Epidermal melanocyte (primary cell): ENCODE measurements at regions not wholly inside any gene's neighbourhood (a gene's known extent, or its start where the extent isn't known, plus 50 kb on each side); places are given as distances from the start of the nearest gene placed in this dataset.
"Not testable (repeated sequence)": the region's sequence is repeated elsewhere in the genome, so short reads cannot be mapped to it uniquely, and the experiment has no call there.

Experiments
- DNase-seq: peaks from one replicate; pipeline ENCODE4 v3.0.0; 2011; ENCODE audit warnings: low spot score; ENCODE audit not compliant: insufficient read length

GRCh38 chr14:25349269-25349668 lies 299.3 kb upstream of the STXBP6 start:
- no peak for DNase-seq

- no peak for DNase-seq
Measured at GRCh38 chr14:25340882-25341281, 290.9 kb upstream of the STXBP6 start.

GRCh38 chr14:25322784-25323183 lies 272.8 kb upstream of the STXBP6 start:
- no peak for DNase-seq

GRCh38 chr14:25316007-25316406 lies 266.1 kb upstream of the STXBP6 start:
- DNase-seq = not testable (repeated sequence)

GRCh38 chr14:25308244-25308643 lies 258.3 kb upstream of the STXBP6 start:
- DNase-seq = no peak

GRCh38 chr14:25303934-25304333 lies 254.0 kb upstream of the STXBP6 start:
- no peak for DNase-seq

- DNase-seq = no peak
Measured at GRCh38 chr14:25298238-25298637, 248.3 kb upstream of the STXBP6 start.

GRCh38 chr14:25290154-25290553 lies 240.2 kb upstream of the STXBP6 start:
- not testable (repeated sequence) for DNase-seq

- DNase-seq = no peak
Measured at GRCh38 chr14:25274529-25274928, 224.6 kb upstream of the STXBP6 start.

- DNase-seq = no peak
Measured at GRCh38 chr14:25267186-25267585, 217.2 kb upstream of the STXBP6 start.

- DNase-seq = no peak
Measured at GRCh38 chr14:25259470-25259869, 209.5 kb upstream of the STXBP6 start.

- no peak for DNase-seq
Measured at GRCh38 chr14:25252793-25253192, 202.8 kb upstream of the STXBP6 start.

- DNase-seq = no peak
Measured at GRCh38 chr14:25250516-25250915, 200.6 kb upstream of the STXBP6 start.

GRCh38 chr14:25247609-25248008 lies 197.7 kb upstream of the STXBP6 start:
- DNase-seq = no peak

- no peak for DNase-seq
Measured at GRCh38 chr14:25246751-25247150, 196.8 kb upstream of the STXBP6 start.

GRCh38 chr14:25239170-25239569 lies 189.2 kb upstream of the STXBP6 start:
- no peak for DNase-seq

GRCh38 chr14:25237845-25238244 lies 187.9 kb upstream of the STXBP6 start:
- no peak for DNase-seq

GRCh38 chr14:25233613-25234012 lies 183.7 kb upstream of the STXBP6 start:
- no peak for DNase-seq

GRCh38 chr14:25231004-25231403 lies 181.1 kb upstream of the STXBP6 start:
- DNase-seq = no peak

GRCh38 chr14:25226214-25226613 lies 176.3 kb upstream of the STXBP6 start:
- no peak for DNase-seq

- no peak for DNase-seq
Measured at GRCh38 chr14:25222256-25222655, 172.3 kb upstream of the STXBP6 start.

GRCh38 chr14:25220514-25220913 lies 170.6 kb upstream of the STXBP6 start:
- DNase-seq = no peak

GRCh38 chr14:25215607-25216006 lies 165.7 kb upstream of the STXBP6 start:
- no peak for DNase-seq

- DNase-seq = no peak
Measured at GRCh38 chr14:25197885-25198284, 147.9 kb upstream of the STXBP6 start.
